K562 (cell line): ENCODE measurements at regions not wholly inside any gene's neighbourhood (a gene's known extent, or its start where the extent isn't known, plus 50 kb on each side); places are given as distances from the start of the nearest gene placed in this dataset.

Source experiments
- ARID3B ChIP-seq: fragments of 250-450 bp; sonication (Bioruptor Pico); IDR thresholded peaks from 2 replicates; pipeline ENCODE4 v1.4.0; 2020; ENCODE audit warnings: borderline replicate concordance
- CBFB ChIP-seq: sonication (generic); formaldehyde crosslinking; IDR thresholded peaks from 2 replicates; pipeline ENCODE4 v1.4.0; 2020; ENCODE audit warnings: mild to moderate bottlenecking, missing genetic modification reagents
- CC2D1A ChIP-seq: fragments of 450-650 bp; IDR thresholded peaks from 2 replicates; pipeline ENCODE4 v1.6.1; 2017; ENCODE audit warnings: mild to moderate bottlenecking
- CEBPB ChIP-seq: fragments of 450-650 bp; IDR thresholded peaks from 2 replicates; pipeline ENCODE4 v1.6.1; 2016; ENCODE audit warnings: missing genetic modification characterization, missing compliant biosample characterization
- CTCFL ChIP-seq: IDR thresholded peaks from 2 replicates; pipeline ENCODE4 v1.6.1; 2011; ENCODE audit warnings: borderline replicate concordance, low read depth, mild to moderate bottlenecking, moderate library complexity, low read length; ENCODE audit not compliant: insufficient read depth, poor library complexity, severe bottlenecking
- DACH1 ChIP-seq: fragments of 450-650 bp; IDR thresholded peaks from 2 replicates; pipeline ENCODE4 v1.6.1; 2018; ENCODE audit not compliant: partially characterized antibody
- DEAF1 ChIP-seq: fragments of 450-650 bp; formaldehyde crosslinking; IDR thresholded peaks from 2 replicates; pipeline ENCODE4 v1.4.0; 2020; ENCODE audit warnings: mild to moderate bottlenecking, moderate library complexity
- HMG20A ChIP-seq: fragments of 450-650 bp; formaldehyde crosslinking; conservative IDR thresholded peaks from 2 replicates; pipeline ENCODE4 v1.4.0; 2020; ENCODE audit warnings: mild to moderate bottlenecking, mixed read lengths
- HOMEZ ChIP-seq: fragments of 250-450 bp; sonication (Bioruptor Pico); IDR thresholded peaks from 2 replicates; pipeline ENCODE4 v1.4.0; 2020; ENCODE audit warnings: mild to moderate bottlenecking, moderate library complexity
- MECOM ChIP-seq: fragments of 250-450 bp; sonication (Bioruptor Pico); IDR thresholded peaks from 2 replicates; pipeline ENCODE4 v1.8.0; 2022; ENCODE audit warnings: inconsistent platforms
- MLLT1 ChIP-seq, 2 experiments: fragments of 450-650 bp; IDR thresholded peaks; 2 replicates each; pipeline ENCODE4 v1.6.1; 2016
- MLX ChIP-seq, 2 experiments: fragments of 450-650 bp in 1 of 2; sonication (generic) in 1 of 2; formaldehyde crosslinking; conservative IDR thresholded peaks; 2 replicates each; pipeline versions ENCODE4 v1.4.0 to v1.8.1; 2020 to 2022; ENCODE audit warnings: mild to moderate bottlenecking in 1 of 2, missing genetic modification reagents in 1 of 2
- NCOA6 ChIP-seq: fragments of 450-650 bp; IDR thresholded peaks from 2 replicates; pipeline ENCODE4 v1.6.1; 2017; ENCODE audit warnings: mild to moderate bottlenecking
- NFIC ChIP-seq: fragments of 450-650 bp; IDR thresholded peaks from 2 replicates; pipeline ENCODE4 v1.6.1; 2017; ENCODE audit warnings: mild to moderate bottlenecking, inconsistent platforms
- NFXL1 ChIP-seq: fragments of 450-650 bp; formaldehyde crosslinking; IDR thresholded peaks from 2 replicates; pipeline ENCODE4 v1.4.0; 2021; ENCODE audit warnings: mild to moderate bottlenecking
- PHB2 ChIP-seq: fragments of 450-650 bp; IDR thresholded peaks from 2 replicates; pipeline ENCODE4 v1.6.1; 2017; ENCODE audit warnings: low read depth
- SMAD3 ChIP-seq: fragments of 450-650 bp; formaldehyde crosslinking; conservative IDR thresholded peaks from 2 replicates; pipeline ENCODE4 v1.4.0; 2020; ENCODE audit warnings: mild to moderate bottlenecking
- SMARCA4 ChIP-seq: fragments of 450-650 bp; IDR thresholded peaks from 2 replicates; pipeline ENCODE4 v1.6.1; 2016
- SREBF2 ChIP-seq: sonication (generic); formaldehyde crosslinking; IDR thresholded peaks from 2 replicates; pipeline ENCODE4 v1.4.0; 2020; ENCODE audit warnings: mild to moderate bottlenecking, missing genetic modification reagents
- ZNF699 ChIP-seq: fragments of 250-450 bp; sonication (Bioruptor Pico); IDR thresholded peaks from 2 replicates; pipeline ENCODE4 v1.8.0; 2021; ENCODE audit warnings: mild to moderate bottlenecking, moderate library complexity; ENCODE audit not compliant: insufficient replicate concordance
- ZNF778 ChIP-seq: fragments of 450-650 bp; formaldehyde crosslinking; IDR thresholded peaks from 2 replicates; pipeline ENCODE4 v1.4.0; 2020; ENCODE audit warnings: mild to moderate bottlenecking, moderate library complexity

- peak in 1 of 2 experiments; percentile 92; a peak in 2 of 4 replicates for TF ChIP-seq MLLT1 (IDR thresholded peaks at IDR 0.05)
- TF ChIP-seq NFIC: 0 out of 2 replicates have a peak, but pooled peaks have one; percentile 20
- TF ChIP-seq HMG20A (CRISPR knock-in tag): no peak
- TF ChIP-seq ARID3B: no peak
- TF ChIP-seq PHB2: no peak
- no peak for TF ChIP-seq ZNF778 (CRISPR knock-in tag)
- no peak for TF ChIP-seq NFXL1 (CRISPR knock-in tag)
- TF ChIP-seq CBFB (CRISPR knock-in tag): peak; percentile 94
- no peak for TF ChIP-seq DEAF1 (CRISPR knock-in tag)
- no peak for TF ChIP-seq CTCFL
- no peak for TF ChIP-seq MECOM (CRISPR knock-in tag)
- no peak for TF ChIP-seq DACH1
- no peak for TF ChIP-seq HOMEZ (CRISPR knock-in tag)
- no peak for TF ChIP-seq MLX (CRISPR knock-in tag; conservative IDR thresholded peaks at IDR 0.05)
- TF ChIP-seq CC2D1A: peak; percentile 78
- no peak for TF ChIP-seq SMAD3
- TF ChIP-seq SMARCA4: peak; percentile 95
- TF ChIP-seq NCOA6: no peak
- no peak for TF ChIP-seq ZNF699 (CRISPR knock-in tag)
- TF ChIP-seq SREBF2 (CRISPR knock-in tag): no peak
- TF ChIP-seq CEBPB (tag): no peak
These were observed 123.8 kb downstream of the TMEM174 start (continued) for GRCh38 chr5:73296772-73297171.
